IPS-20b (cell line): ENCODE measurements at regions not wholly inside any gene's neighbourhood (a gene's known extent, or its start where the extent isn't known, plus 50 kb on each side); places are given as distances from the start of the nearest gene placed in this dataset.
"Not testable (repeated sequence)": the region's sequence is repeated elsewhere in the genome, so short reads cannot be mapped to it uniquely, and the experiment has no call there.

Experiments used
- H3K27ac ChIP-seq: one replicate; pipeline ENCODE4 v1.5.1; 2013; ENCODE audit warnings: low read length
- H3K27me3 ChIP-seq: 2 replicates; pipeline ENCODE4 v1.6.1; 2013; ENCODE audit warnings: mild to moderate bottlenecking, low read length, inconsistent platforms; ENCODE audit not compliant: insufficient read depth
- H3K36me3 ChIP-seq: 2 replicates; pipeline ENCODE4 v1.6.1; 2013; ENCODE audit warnings: low read depth, mild to moderate bottlenecking, inconsistent platforms, low read length, moderate library complexity; ENCODE audit not compliant: insufficient read depth
- H3K4me1 ChIP-seq: 2 replicates; pipeline ENCODE4 v1.6.1; 2013; ENCODE audit warnings: mild to moderate bottlenecking, control low read depth, inconsistent platforms, low read length, moderate library complexity; ENCODE audit not compliant: insufficient read depth
- H3K4me3 ChIP-seq: 2 replicates; pipeline ENCODE4 v1.5.1; 2013; ENCODE audit warnings: mild to moderate bottlenecking, low read length, inconsistent platforms
- H3K9ac ChIP-seq: 2 replicates; pipeline ENCODE4 v1.6.1; 2013; ENCODE audit warnings: low read depth, mild to moderate bottlenecking, inconsistent platforms, low read length, moderate library complexity
- H3K9me3 ChIP-seq: 2 replicates; pipeline ENCODE4 v1.6.1; 2013; ENCODE audit warnings: mild to moderate bottlenecking, low read depth, low read length, inconsistent platforms; ENCODE audit not compliant: insufficient read depth

GRCh38 chr6:16933961-16934360 lies 167.9 kb upstream of the STMND1 start:
- H3K9ac ChIP-seq, result no peak overlapping the region
- H3K27me3 ChIP-seq, result no peaks in the 10 kb centered on the region
- no peaks in the 10 kb centered on the region for H3K36me3 ChIP-seq
- H3K4me1 ChIP-seq, result no peaks in the 10 kb centered on the region
- H3K27ac ChIP-seq, result no peak overlapping the region
- H3K4me3 ChIP-seq, result no peak overlapping the region
- H3K9me3 ChIP-seq, result no peaks in the 10 kb centered on the region

- Histone ChIP-seq H3K4me1 (no peaks in the 10 kb centered on the region), H3K27me3 (no peaks in the 10 kb centered on the region), H3K27ac (no peak overlapping the region), H3K4me3 (no peak overlapping the region), H3K36me3 (no peaks in the 10 kb centered on the region), H3K9me3 (no peaks in the 10 kb centered on the region), H3K9ac (no peak overlapping the region)
These were observed 168.3 kb upstream of the STMND1 start for GRCh38 chr6:16933532-16933931.

- H3K4me3 ChIP-seq, result no peak overlapping the region
- no peak overlapping the region for H3K27ac ChIP-seq
- no peak overlapping the region for H3K9ac ChIP-seq
- H3K27me3 ChIP-seq, result no peaks in the 10 kb centered on the region
- H3K36me3 ChIP-seq, result no peaks in the 10 kb centered on the region
- no peaks in the 10 kb centered on the region for H3K4me1 ChIP-seq
- no peaks in the 10 kb centered on the region for H3K9me3 ChIP-seq
These were observed 168.9 kb upstream of the STMND1 start for GRCh38 chr6:16932920-16933319.

GRCh38 chr6:16931079-16931478 lies 169.8 kb upstream of the ATXN1 start:
- H3K4me3 ChIP-seq, H3K36me3 ChIP-seq, H3K4me1 ChIP-seq, H3K9ac ChIP-seq, H3K27me3 ChIP-seq, H3K27ac ChIP-seq, H3K9me3 ChIP-seq: not testable (repeated sequence)

GRCh38 chr6:16930432-16930831 lies 169.2 kb upstream of the ATXN1 start:
- no peaks in the 10 kb centered on the region for H3K4me1 ChIP-seq
- H3K27ac ChIP-seq, result no peak overlapping the region
- no peak overlapping the region for H3K9ac ChIP-seq
- no peaks in the 10 kb centered on the region for H3K27me3 ChIP-seq
- no peaks in the 10 kb centered on the region for H3K9me3 ChIP-seq
- H3K4me3 ChIP-seq, result no peak overlapping the region
- H3K36me3 ChIP-seq, result no peaks in the 10 kb centered on the region

- Histone ChIP-seq H3K4me3 (no peak overlapping the region), H3K4me1 (no peaks in the 10 kb centered on the region), H3K27ac (no peak overlapping the region), H3K27me3 (no peaks in the 10 kb centered on the region), H3K9me3 (no peaks in the 10 kb centered on the region), H3K9ac (no peak overlapping the region), H3K36me3 (no peaks in the 10 kb centered on the region)
These were observed 168.5 kb upstream of the ATXN1 start for GRCh38 chr6:16929809-16930208.

- no peak overlapping the region for H3K27ac ChIP-seq
- H3K27me3 ChIP-seq, result no peaks in the 10 kb centered on the region
- H3K36me3 ChIP-seq, result no peaks in the 10 kb centered on the region
- no peaks in the 10 kb centered on the region for H3K9me3 ChIP-seq
- no peak overlapping the region for H3K9ac ChIP-seq
- no peaks in the 10 kb centered on the region for H3K4me1 ChIP-seq
- H3K4me3 ChIP-seq, result no peak overlapping the region
These were observed 167.1 kb upstream of the ATXN1 start for GRCh38 chr6:16928387-16928786.

- Histone ChIP-seq H3K36me3 (no peaks in the 10 kb centered on the region), H3K27me3 (no peaks in the 10 kb centered on the region), H3K9me3 (no peaks in the 10 kb centered on the region), H3K9ac (no peak overlapping the region), H3K27ac (no peak overlapping the region), H3K4me1 (no peaks in the 10 kb centered on the region), H3K4me3 (no peak overlapping the region)
These were observed 165.9 kb upstream of the ATXN1 start for GRCh38 chr6:16927205-16927604.

GRCh38 chr6:16925461-16925860 lies 164.2 kb upstream of the ATXN1 start:
- H3K27ac ChIP-seq, result no peak overlapping the region

GRCh38 chr6:16922282-16922681 lies 161.0 kb upstream of the ATXN1 start:
- no peak overlapping the region for H3K9ac ChIP-seq
- H3K4me3 ChIP-seq, result no peak overlapping the region
- H3K27ac ChIP-seq, result no peak overlapping the region

More at GRCh38 chr6:16925461-16925860, 164.2 kb upstream of the ATXN1 start:
- Histone ChIP-seq H3K9ac (no peak overlapping the region), H3K36me3 (no peaks in the 10 kb centered on the region), H3K27me3 (no peaks in the 10 kb centered on the region), H3K4me1 (no peaks in the 10 kb centered on the region), H3K4me3 (no peak overlapping the region), H3K9me3 (no peaks in the 10 kb centered on the region)

GRCh38 chr6:16921399-16922110 lies 160.3 kb upstream of the ATXN1 start:
- Histone ChIP-seq H3K27ac (no peak overlapping the region), H3K9ac (no peak overlapping the region), H3K27me3 (no peaks in the 10 kb centered on the region), H3K9me3 (no peaks in the 10 kb centered on the region), H3K4me3 (no peak overlapping the region), H3K4me1 (no peaks in the 10 kb centered on the region), H3K36me3 (no peaks in the 10 kb centered on the region)

More at GRCh38 chr6:16922282-16922681, 161.0 kb upstream of the ATXN1 start:
- no peaks in the 10 kb centered on the region for H3K9me3 ChIP-seq
- H3K36me3 ChIP-seq, result no peaks in the 10 kb centered on the region
- no peaks in the 10 kb centered on the region for H3K4me1 ChIP-seq
- no peaks in the 10 kb centered on the region for H3K27me3 ChIP-seq

- Histone ChIP-seq H3K4me1 (no peaks in the 10 kb centered on the region), H3K9ac (no peak overlapping the region), H3K27ac (no peak overlapping the region), H3K36me3 (no peaks in the 10 kb centered on the region), H3K9me3 (peaks cover 5% of the 10 kb centered on the region; the same call in 1 of the 2 replicates), H3K4me3 (no peak overlapping the region), H3K27me3 (no peaks in the 10 kb centered on the region)
These were observed 157.3 kb upstream of the ATXN1 start for GRCh38 chr6:16918586-16918985.
